ENCODE measurements at regions not wholly inside any gene's neighbourhood (a gene's known extent, or its start where the extent isn't known, plus 50 kb on each side); places are given as distances from the start of the nearest gene placed in this dataset.

- Histone ChIP-seq H3K23me2 (ENCODE audit: insufficient read length, low read depth, low read length, poor library complexity, severe bottlenecking) (no peaks in the 10 kb centered on the region), H4K91ac (ENCODE audit: insufficient read length, low read depth, low read length) (no peak overlapping the region), H3K4ac (ENCODE audit: low read depth, low read length) (no peak overlapping the region), H3K9me3 (ENCODE audit: control insufficient read depth, low read depth, low read length) (no peaks in the 10 kb centered on the region), H2BK12ac (ENCODE audit: insufficient read length, low read depth, low read length) (no peak overlapping the region), H3K27me3 (ENCODE audit: insufficient read depth, low read length) (no peaks in the 10 kb centered on the region), H3K56ac (ENCODE audit: insufficient read length, low read depth, low read length) (no peak overlapping the region), H3K23ac (ENCODE audit: insufficient read length, low read depth, low read length) (no peak overlapping the region), H2BK15ac (ENCODE audit: low read depth, low read length) (no peak overlapping the region), H2AFZ (ENCODE audit: low read length) (no peak overlapping the region), H4K5ac (ENCODE audit: insufficient read length, low read depth, low read length) (no peak overlapping the region), H3K79me2 (ENCODE audit: insufficient read depth, low read length) (no peaks in the 10 kb centered on the region), H3K27ac (ENCODE audit: insufficient read length, low read depth, low read length) (no peak overlapping the region), H3K18ac (ENCODE audit: insufficient read length, low read depth, low read length) (no peak overlapping the region), H3K4me1 (ENCODE audit: insufficient read depth, low read length) (peaks cover 2% of the 10 kb centered on the region; the same call in 1 of the 2 replicates), H3K9ac (ENCODE audit: extremely low read depth, insufficient read length, low read length) (no peak overlapping the region), H2BK20ac (ENCODE audit: low read depth, low read length, poor library complexity, severe bottlenecking) (no peak overlapping the region), H2BK5ac (ENCODE audit: insufficient read length, low read length) (no peak overlapping the region), H4K8ac (replicated peaks; ENCODE audit: insufficient read length, low read depth, low read length) (no peak overlapping the region), H2AK5ac (ENCODE audit: insufficient read length, low read length) (no peak overlapping the region), H3K4me2 (ENCODE audit: insufficient read depth, insufficient read length, low read length) (no peak overlapping the region), H3T11ph (ENCODE audit: low read length) (no peak overlapping the region), H3K14ac (ENCODE audit: insufficient read depth, low read length) (no peak overlapping the region), H2BK120ac (ENCODE audit: low read depth, low read length, poor library complexity, severe bottlenecking) (no peak overlapping the region), H4K20me1 (ENCODE audit: control insufficient read depth, insufficient read depth, insufficient read length) (no peaks in the 10 kb centered on the region), H3K79me1 (ENCODE audit: insufficient read depth, low read depth, low read length, poor library complexity, severe bottlenecking) (no peaks in the 10 kb centered on the region)
- TF ChIP-seq, protein P1, sequence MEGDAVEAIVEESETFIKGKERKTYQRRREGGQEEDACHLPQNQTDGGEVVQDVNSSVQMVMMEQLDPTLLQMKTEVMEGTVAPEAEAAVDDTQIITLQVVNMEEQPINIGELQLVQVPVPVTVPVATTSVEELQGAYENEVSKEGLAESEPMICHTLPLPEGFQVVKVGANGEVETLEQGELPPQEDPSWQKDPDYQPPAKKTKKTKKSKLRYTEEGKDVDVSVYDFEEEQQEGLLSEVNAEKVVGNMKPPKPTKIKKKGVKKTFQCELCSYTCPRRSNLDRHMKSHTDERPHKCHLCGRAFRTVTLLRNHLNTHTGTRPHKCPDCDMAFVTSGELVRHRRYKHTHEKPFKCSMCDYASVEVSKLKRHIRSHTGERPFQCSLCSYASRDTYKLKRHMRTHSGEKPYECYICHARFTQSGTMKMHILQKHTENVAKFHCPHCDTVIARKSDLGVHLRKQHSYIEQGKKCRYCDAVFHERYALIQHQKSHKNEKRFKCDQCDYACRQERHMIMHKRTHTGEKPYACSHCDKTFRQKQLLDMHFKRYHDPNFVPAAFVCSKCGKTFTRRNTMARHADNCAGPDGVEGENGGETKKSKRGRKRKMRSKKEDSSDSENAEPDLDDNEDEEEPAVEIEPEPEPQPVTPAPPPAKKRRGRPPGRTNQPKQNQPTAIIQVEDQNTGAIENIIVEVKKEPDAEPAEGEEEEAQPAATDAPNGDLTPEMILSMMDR (conservative IDR thresholded peaks at IDR 0.05) = no peak
- WGBS (ENCODE audit: extremely low coverage, insufficient read length, low lambda C conversion rate) = no CpG with 5 or more reads among the region's 6 CpGs
- H3K9me3 Mint-ChIP-seq = no peaks in the 10 kb centered on the region
- H3K4me1 Mint-ChIP-seq = peaks cover 24 to 25% of the 10 kb centered on the region in 2 experiments
- no peaks in the 10 kb centered on the region; the same call in none of the 2 replicates for H3K27me3 Mint-ChIP-seq (ENCODE audit: low read depth)
- DNase-seq = no peak
- no peaks in the 10 kb centered on the region for H3K36me3 Mint-ChIP-seq (ENCODE audit: insufficient read depth in 1 of 3, low read depth in 3 of 3)
- H3K4me3 Mint-ChIP-seq = no peak overlapping the region
- no peak overlapping the region for H3K27ac Mint-ChIP-seq
Observed at GRCh38 chr15:47586653-47587224, 130.6 kb upstream of the SEMA6D start.

Data from H9 (cell line).